ENCODE measurements at regions not wholly inside any gene's neighbourhood (a gene's known extent, or its start where the extent isn't known, plus 50 kb on each side); places are given as distances from the start of the nearest gene placed in this dataset.

- no peaks in the 10 kb centered on the region for H4K20me1 ChIP-seq (ENCODE audit: insufficient read depth)
- H3K9ac ChIP-seq = no peak overlapping the region
- H3K4me1 ChIP-seq (ENCODE audit: insufficient read depth) = no peaks in the 10 kb centered on the region
- H3K36me3 ChIP-seq (ENCODE audit: low read depth) = no peaks in the 10 kb centered on the region
- no peak overlapping the region for H2AFZ ChIP-seq
- TF ChIP-seq EZH2 (IDR thresholded peaks at IDR 0.05; ENCODE audit: insufficient read depth, poor library complexity, severe bottlenecking) (no peak), EZH2phosphoT487 (IDR thresholded peaks at IDR 0.05; ENCODE audit: insufficient read depth, low read depth) (no peak)
- WGBS, 2 experiments (ENCODE audit: low coverage in 1 of 2, low lambda C conversion rate in 2 of 2, missing lambda C conversion rate in 2 of 2) = 44 to 67% methylated on average over 3 to 4 of the region's 4 CpGs
- H3K27ac ChIP-seq = no peak overlapping the region
- in situ Hi-C loops (cut with MboI) = no loop called here
- H3K9me3 ChIP-seq (ENCODE audit: low read depth) = no peaks in the 10 kb centered on the region
- H3K27me3 ChIP-seq (replicated peaks; ENCODE audit: insufficient read depth) = no peaks in the 10 kb centered on the region
- H3F3A ChIP-seq (ENCODE audit: insufficient read depth) = no peaks in the 10 kb centered on the region
- H3K9me2 ChIP-seq (ENCODE audit: insufficient read depth) = no peaks in the 10 kb centered on the region
- no peak overlapping the region for H3K4me2 ChIP-seq (ENCODE audit: unreplicated experiment)
- DNase-seq = no peak
- H3K4me3 ChIP-seq = no peak overlapping the region
- no peaks in the 10 kb centered on the region for H3K79me2 ChIP-seq (ENCODE audit: insufficient read depth)
Measured at GRCh38 chrX:39289827-39290226, 488.6 kb downstream of the MID1IP1 start.

- H3K4me3 ChIP-seq = no peak overlapping the region
Measured at GRCh38 chrX:39293203-39293602, 491.9 kb downstream of the MID1IP1 start.

GRCh38 chrX:39296472-39296871 lies 495.2 kb downstream of the MID1IP1 start:
- no peaks in the 10 kb centered on the region for H3K9me3 ChIP-seq (ENCODE audit: low read depth)
- H3K4me3 ChIP-seq = no peak overlapping the region
- H3F3A ChIP-seq (ENCODE audit: insufficient read depth) = no peaks in the 10 kb centered on the region
- no peak overlapping the region for H3K9ac ChIP-seq
- TF ChIP-seq EZH2phosphoT487 (IDR thresholded peaks at IDR 0.05; ENCODE audit: insufficient read depth, low read depth) = no peak
- no peak for TF ChIP-seq EZH2 (IDR thresholded peaks at IDR 0.05; ENCODE audit: insufficient read depth, poor library complexity, severe bottlenecking)
- no peak overlapping the region for H3K27ac ChIP-seq
- no peaks in the 10 kb centered on the region for H3K4me1 ChIP-seq (ENCODE audit: insufficient read depth)
- no peaks in the 10 kb centered on the region for H3K36me3 ChIP-seq (ENCODE audit: low read depth)
- no peaks in the 10 kb centered on the region for H3K27me3 ChIP-seq (replicated peaks; ENCODE audit: insufficient read depth)
- DNase-seq = no peak
- no peak overlapping the region for H3K4me2 ChIP-seq (ENCODE audit: unreplicated experiment)
- no peak overlapping the region for H2AFZ ChIP-seq
- H3K79me2 ChIP-seq (ENCODE audit: insufficient read depth) = no peaks in the 10 kb centered on the region
- 41 to 57% methylated on average over 5 of the region's 5 CpGs for WGBS, 2 experiments (ENCODE audit: low coverage in 1 of 2, low lambda C conversion rate in 2 of 2, missing lambda C conversion rate in 2 of 2)
- H3K9me2 ChIP-seq (ENCODE audit: insufficient read depth) = no peaks in the 10 kb centered on the region
- H4K20me1 ChIP-seq (ENCODE audit: insufficient read depth) = no peaks in the 10 kb centered on the region
- in situ Hi-C loops (cut with MboI) = no loop called here

More at GRCh38 chrX:39293203-39293602, 491.9 kb downstream of the MID1IP1 start:
- WGBS, 2 experiments (ENCODE audit: low coverage in 1 of 2, low lambda C conversion rate in 2 of 2, missing lambda C conversion rate in 2 of 2) = 39 to 44% methylated on average over 3 of the region's 3 CpGs
- Histone ChIP-seq H3F3A (ENCODE audit: insufficient read depth) (no peaks in the 10 kb centered on the region), H3K9me3 (ENCODE audit: low read depth) (no peaks in the 10 kb centered on the region), H3K27me3 (replicated peaks; ENCODE audit: insufficient read depth) (no peaks in the 10 kb centered on the region), H3K79me2 (ENCODE audit: insufficient read depth) (no peaks in the 10 kb centered on the region), H3K36me3 (ENCODE audit: low read depth) (no peaks in the 10 kb centered on the region), H3K4me1 (ENCODE audit: insufficient read depth) (no peaks in the 10 kb centered on the region), H2AFZ (no peak overlapping the region), H3K9ac (no peak overlapping the region), H3K27ac (no peak overlapping the region), H4K20me1 (ENCODE audit: insufficient read depth) (no peaks in the 10 kb centered on the region), H3K9me2 (ENCODE audit: insufficient read depth) (no peaks in the 10 kb centered on the region), H3K4me2 (ENCODE audit: unreplicated experiment) (no peak overlapping the region)
- in situ Hi-C loops (cut with MboI) = no loop called here
- no peak for DNase-seq
- TF ChIP-seq EZH2 (IDR thresholded peaks at IDR 0.05; ENCODE audit: insufficient read depth, poor library complexity, severe bottlenecking) (no peak), EZH2phosphoT487 (IDR thresholded peaks at IDR 0.05; ENCODE audit: insufficient read depth, low read depth) (no peak)

GRCh38 chrX:39298821-39299220 lies 497.6 kb downstream of the MID1IP1 start:
- Histone ChIP-seq H3K4me3 (no peak overlapping the region), H3K79me2 (ENCODE audit: insufficient read depth) (no peaks in the 10 kb centered on the region), H3K9me3 (ENCODE audit: low read depth) (no peaks in the 10 kb centered on the region), H3K4me1 (ENCODE audit: insufficient read depth) (no peaks in the 10 kb centered on the region), H4K20me1 (ENCODE audit: insufficient read depth) (no peaks in the 10 kb centered on the region), H3F3A (ENCODE audit: insufficient read depth) (no peaks in the 10 kb centered on the region), H3K9ac (no peak overlapping the region), H3K9me2 (ENCODE audit: insufficient read depth) (no peaks in the 10 kb centered on the region), H3K36me3 (ENCODE audit: low read depth) (no peaks in the 10 kb centered on the region), H3K4me2 (ENCODE audit: unreplicated experiment) (no peak overlapping the region), H3K27me3 (replicated peaks; ENCODE audit: insufficient read depth) (no peaks in the 10 kb centered on the region), H3K27ac (no peak overlapping the region), H2AFZ (no peak overlapping the region)
- TF ChIP-seq EZH2phosphoT487 (IDR thresholded peaks at IDR 0.05; ENCODE audit: insufficient read depth, low read depth) (no peak), EZH2 (IDR thresholded peaks at IDR 0.05; ENCODE audit: insufficient read depth, poor library complexity, severe bottlenecking) (no peak)
- in situ Hi-C loops (cut with MboI) = no loop called here
- WGBS, 2 experiments (ENCODE audit: low coverage in 1 of 2, low lambda C conversion rate in 2 of 2, missing lambda C conversion rate in 2 of 2) = 66 to 67% methylated on average over 2 of the region's 2 CpGs
- no peak for DNase-seq

GRCh38 chrX:39299615-39300014 lies 498.4 kb downstream of the MID1IP1 start:
- no peak for DNase-seq
- Histone ChIP-seq H4K20me1 (ENCODE audit: insufficient read depth) (no peaks in the 10 kb centered on the region), H3K9me3 (ENCODE audit: low read depth) (no peaks in the 10 kb centered on the region), H3K27ac (no peak overlapping the region), H3K9me2 (ENCODE audit: insufficient read depth) (no peaks in the 10 kb centered on the region), H3K4me1 (ENCODE audit: insufficient read depth) (no peaks in the 10 kb centered on the region), H3K36me3 (ENCODE audit: low read depth) (no peaks in the 10 kb centered on the region), H3K27me3 (replicated peaks; ENCODE audit: insufficient read depth) (no peaks in the 10 kb centered on the region), H3K79me2 (ENCODE audit: insufficient read depth) (no peaks in the 10 kb centered on the region), H3F3A (ENCODE audit: insufficient read depth) (no peaks in the 10 kb centered on the region), H3K9ac (no peak overlapping the region), H3K4me3 (no peak overlapping the region), H2AFZ (no peak overlapping the region), H3K4me2 (ENCODE audit: unreplicated experiment) (no peak overlapping the region)
- TF ChIP-seq EZH2phosphoT487 (IDR thresholded peaks at IDR 0.05; ENCODE audit: insufficient read depth, low read depth) (no peak), EZH2 (IDR thresholded peaks at IDR 0.05; ENCODE audit: insufficient read depth, poor library complexity, severe bottlenecking) (no peak)
- 7 to 26% methylated on average over 2 of the region's 2 CpGs for WGBS, 2 experiments (ENCODE audit: low coverage in 1 of 2, low lambda C conversion rate in 2 of 2, missing lambda C conversion rate in 2 of 2)
- in situ Hi-C loops (cut with MboI) = no loop called here
